Smooth muscle cell (in vitro differentiated cells): ENCODE measurements at regions not wholly inside any gene's neighbourhood (a gene's known extent, or its start where the extent isn't known, plus 50 kb on each side); places are given as distances from the start of the nearest gene placed in this dataset.

Experiments
- DNase-seq: peaks from one replicate; lab custom pipeline; 2025; ENCODE audit not compliant: unreplicated experiment; lab: John Stamatoyannopoulos, UW
- H2AFZ ChIP-seq: fragments of 200-600 bp; sonication (generic); 2 replicates; pipeline ENCODE4 v1.6.0; 2016; ENCODE audit warnings: antibody characterized with exemption, low read depth, mild to moderate bottlenecking
- H3F3A ChIP-seq: fragments of 200-600 bp; sonication (generic); 2 replicates; pipeline ENCODE4 v1.6.0; 2017; ENCODE audit warnings: antibody characterized with exemption, low read depth
- H3K27ac ChIP-seq: fragments of 200-600 bp; sonication (generic); 2 replicates; pipeline ENCODE4 v1.5.1; 2016; ENCODE audit warnings: low read depth, mild to moderate bottlenecking
- H3K27me3 ChIP-seq: fragments of 200-600 bp; sonication (generic); 2 replicates; pipeline ENCODE4 v1.6.1; 2016; ENCODE audit warnings: low read depth, mild to moderate bottlenecking
- H3K36me3 ChIP-seq: fragments of 200-600 bp; sonication (generic); 2 replicates; pipeline ENCODE4 v1.5.1; 2016; ENCODE audit warnings: low read depth
- H3K4me1 ChIP-seq: fragments of 200-600 bp; sonication (generic); 2 replicates; pipeline ENCODE4 v1.5.1; 2016; ENCODE audit warnings: low read depth
- H3K4me2 ChIP-seq: fragments of 200-600 bp; sonication (generic); 2 replicates; pipeline ENCODE4 v1.6.0; 2016; ENCODE audit warnings: mild to moderate bottlenecking
- H3K4me3 ChIP-seq: fragments of 200-600 bp; sonication (generic); 2 replicates; pipeline ENCODE4 v1.5.1; 2016; ENCODE audit warnings: mild to moderate bottlenecking
- H3K79me2 ChIP-seq: fragments of 200-600 bp; sonication (generic); 2 replicates; pipeline ENCODE4 v1.6.0; 2016; ENCODE audit warnings: low read depth, mild to moderate bottlenecking
- H3K9ac ChIP-seq: fragments of 200-600 bp; sonication (generic); 2 replicates; pipeline ENCODE4 v1.6.0; 2016; ENCODE audit warnings: low read depth
- H3K9me3 ChIP-seq: fragments of 200-600 bp; sonication (generic); replicated peaks from 2 replicates; pipeline ENCODE4 v1.5.1; 2016; ENCODE audit warnings: low read depth
- H4K20me1 ChIP-seq: fragments of 200-600 bp; sonication (generic); 2 replicates; pipeline ENCODE4 v1.6.0; 2016; ENCODE audit warnings: low read depth
- CTCF ChIP-seq: fragments of 200-600 bp; sonication (generic); IDR thresholded peaks from 2 replicates; pipeline ENCODE4 v1.5.1; 2017; ENCODE audit warnings: borderline replicate concordance, mild to moderate bottlenecking, antibody characterized with exemption; ENCODE audit not compliant: insufficient read depth, poor library complexity, severe bottlenecking
- WGBS: methylation state at CpG from one replicate; pipeline ENCODE4 v1.1.7; 2016; ENCODE audit warnings: low lambda C conversion rate; 5-methylcytosine and 5-hydroxymethylcytosine counted together

- no peaks in the 10 kb centered on the region for H3K9me3 ChIP-seq
- 3% methylated on average over 55 of the region's 62 CpGs for WGBS
- no peak overlapping the region for H2AFZ ChIP-seq
- no peaks in the 10 kb centered on the region for H3K36me3 ChIP-seq
- no peaks in the 10 kb centered on the region for H3F3A ChIP-seq
- no peak overlapping the region for H3K9ac ChIP-seq
- no peak for DNase-seq
- H3K4me2 ChIP-seq: peak overlapping the region; percentile 82
- peaks cover 100% of the 10 kb centered on the region for H3K27me3 ChIP-seq
- no peak overlapping the region for H3K27ac ChIP-seq
- no peaks in the 10 kb centered on the region for H3K79me2 ChIP-seq
- no peaks in the 10 kb centered on the region for H4K20me1 ChIP-seq
- peaks cover 4% of the 10 kb centered on the region for H3K4me1 ChIP-seq
- TF ChIP-seq CTCF: no peak
- H3K4me3 ChIP-seq: peak overlapping the region; percentile 37
Observed at GRCh38 chr7:155373359-155374273, 75.9 kb downstream of the INSIG1 start.

- Histone ChIP-seq H4K20me1 (no peaks in the 10 kb centered on the region), H3F3A (no peaks in the 10 kb centered on the region), H3K9me3 (no peaks in the 10 kb centered on the region), H3K9ac (no peak overlapping the region), H3K27ac (no peak overlapping the region), H3K27me3 (peaks cover 100% of the 10 kb centered on the region), H3K79me2 (no peaks in the 10 kb centered on the region), H3K36me3 (no peaks in the 10 kb centered on the region), H3K4me3 (peak overlapping the region; percentile 37), H2AFZ (no peak overlapping the region), H3K4me1 (peaks cover 4% of the 10 kb centered on the region), H3K4me2 (peak overlapping the region; percentile 82)
- TF ChIP-seq CTCF: no peak
- DNase-seq: no peak
- WGBS: 4% methylated on average over 94 of the region's 110 CpGs
Observed at GRCh38 chr7:155374276-155375252, 76.9 kb downstream of the INSIG1 start.

- WGBS: 11% methylated on average over 16 of the region's 16 CpGs
- H3F3A ChIP-seq: no peaks in the 10 kb centered on the region
- no peaks in the 10 kb centered on the region for H3K9me3 ChIP-seq
- no peaks in the 10 kb centered on the region for H4K20me1 ChIP-seq
- H2AFZ ChIP-seq: no peak overlapping the region
- no peak overlapping the region for H3K4me3 ChIP-seq
- TF ChIP-seq CTCF: no peak
- H3K36me3 ChIP-seq: no peaks in the 10 kb centered on the region
- H3K27ac ChIP-seq: no peak overlapping the region
- DNase-seq: no peak
- no peak overlapping the region for H3K9ac ChIP-seq
- peaks cover 4% of the 10 kb centered on the region for H3K4me1 ChIP-seq
- H3K4me2 ChIP-seq: no peak overlapping the region
- peaks cover 100% of the 10 kb centered on the region for H3K27me3 ChIP-seq
- H3K79me2 ChIP-seq: no peaks in the 10 kb centered on the region
Observed at GRCh38 chr7:155375337-155376277, 77.9 kb downstream of the INSIG1 start.
